SK-N-SH (cell line): ENCODE measurements at regions not wholly inside any gene's neighbourhood (a gene's known extent, or its start where the extent isn't known, plus 50 kb on each side); places are given as distances from the start of the nearest gene placed in this dataset.

Experiments
- CTCF ChIA-PET: fragments of 300-600, 350-600 bp; formaldehyde crosslinking; extraction: SDS; loops from one replicate; lab custom pipeline; 2021; lab: Yijun Ruan, JAX
- POLR2A ChIA-PET: fragments of 350-600 bp; sonication (Branson Sonifier 250); formaldehyde crosslinking; extraction: SDS; loops from one replicate; lab custom pipeline; 2020; ENCODE audit warnings: antibody characterized with exemption, inconsistent platforms; lab: Yijun Ruan, JAX
- DNase-seq: peaks from one replicate; pipeline ENCODE4 v3.0.0; 2012
- H2AFZ ChIP-seq: fragments of 200-600 bp; sonication (generic); 2 replicates; pipeline ENCODE4 v1.8.1; 2016; ENCODE audit warnings: antibody characterized with exemption, mild to moderate bottlenecking, low read depth
- H3F3A ChIP-seq: fragments of 200-600 bp; sonication (generic); replicated peaks from 2 replicates; pipeline ENCODE3; 2016; ENCODE audit warnings: antibody characterized with exemption, mild to moderate bottlenecking; ENCODE audit not compliant: insufficient read depth
- H3K27ac ChIP-seq, 2 experiments: fragments of 200-500 bp in 1 of 2; fragments of 200-600 bp in 1 of 2; sonication (Bioruptor generic) in 1 of 2; sonication (generic), shearing (Covaris generic) in 1 of 2; 2 replicates each; pipeline versions ENCODE4 v1.5.1 to v1.6.1; 2014 to 2016; ENCODE audit warnings: low read depth in 2 of 2, inconsistent platforms in 1 of 2, low read length in 1 of 2, mild to moderate bottlenecking in 1 of 2, mixed read lengths in 1 of 2
- H3K27me3 ChIP-seq: fragments of 200-600 bp; sonication (generic), shearing (Covaris generic); 2 replicates; pipeline ENCODE4 v1.6.1; 2016; ENCODE audit warnings: mixed run types; ENCODE audit not compliant: insufficient read depth
- H3K36me3 ChIP-seq, 2 experiments: fragments of 200-500 bp in 1 of 2; fragments of 200-600 bp in 1 of 2; sonication (Bioruptor generic) in 1 of 2; sonication (generic) in 1 of 2; replicated peaks in 1 of 2; 2 replicates each; pipeline versions ENCODE3 to v1.5.1; 2014 to 2016; ENCODE audit warnings: low read length in 1 of 2, mild to moderate bottlenecking in 1 of 2; ENCODE audit not compliant: insufficient read depth in 2 of 2, control insufficient read depth in 1 of 2
- H3K4me1 ChIP-seq, 2 experiments: fragments of 200-500 bp in 1 of 2; fragments of 200-600 bp in 1 of 2; sonication (Bioruptor generic) in 1 of 2; sonication (generic), shearing (Covaris generic) in 1 of 2; 2 replicates each; pipeline versions ENCODE4 v1.5.1 to v1.6.1; 2014 to 2016; ENCODE audit warnings: low read depth in 1 of 2, low read length in 1 of 2, mixed run types in 1 of 2; ENCODE audit not compliant: insufficient read depth in 2 of 2, control insufficient read depth in 1 of 2
- H3K4me2 ChIP-seq: fragments of 200-600 bp; sonication (generic), shearing (Covaris generic); 2 replicates; pipeline ENCODE4 v1.6.1; 2017; ENCODE audit warnings: mixed run types
- H3K4me3 ChIP-seq, 2 experiments: fragments of 200-500 bp in 1 of 2; fragments of 200-600 bp in 1 of 2; sonication (Bioruptor generic) in 1 of 2; sonication (generic), shearing (Covaris generic) in 1 of 2; 2 replicates each; pipeline versions ENCODE4 v1.5.1 to v1.8.1; 2014 to 2016; ENCODE audit warnings: low read depth in 2 of 2, inconsistent platforms in 1 of 2, low read length in 1 of 2, mild to moderate bottlenecking in 1 of 2, mixed read lengths in 1 of 2, moderate library complexity in 1 of 2
- H3K79me2 ChIP-seq: fragments of 200-600 bp; sonication (generic); 2 replicates; pipeline ENCODE4 v1.8.1; 2017; ENCODE audit warnings: mild to moderate bottlenecking; ENCODE audit not compliant: insufficient read depth
- H3K9ac ChIP-seq: fragments of 200-600 bp; sonication (generic); 2 replicates; pipeline ENCODE4 v1.6.1; 2017; ENCODE audit warnings: mixed run types
- H3K9me2 ChIP-seq: fragments of 200-600 bp; sonication (generic); 2 replicates; pipeline ENCODE4 v1.6.1; 2017; ENCODE audit warnings: mixed run types
- H3K9me3 ChIP-seq: fragments of 200-600 bp; sonication (generic); 2 replicates; pipeline ENCODE4 v1.6.1; 2017; ENCODE audit warnings: mixed run types, mild to moderate bottlenecking, moderate library complexity
- H4K20me1 ChIP-seq: fragments of 200-600 bp; sonication (generic); 2 replicates; pipeline ENCODE4 v1.6.1; 2017; ENCODE audit warnings: mild to moderate bottlenecking, mixed run types; ENCODE audit not compliant: insufficient read depth
- CHD2 ChIP-seq: fragments of 150-350 bp; IDR thresholded peaks from 2 replicates; pipeline ENCODE4 v1.6.1; 2018; ENCODE audit warnings: low read length; ENCODE audit not compliant: partially characterized antibody
- EP300 ChIP-seq, 2 experiments: IDR thresholded peaks; 2 replicates each; pipeline versions ENCODE4 v1.4.0 to v1.6.1; 2012; ENCODE audit warnings: borderline replicate concordance in 1 of 2, low read depth in 1 of 2, low read length in 1 of 2
- FOSL2 ChIP-seq: IDR thresholded peaks from 2 replicates; pipeline ENCODE4 v1.4.0; 2012; ENCODE audit warnings: low read depth, mild to moderate bottlenecking, moderate library complexity, borderline replicate concordance
- FOXM1 ChIP-seq: IDR thresholded peaks from 2 replicates; pipeline ENCODE4 v1.4.0; 2012; ENCODE audit warnings: low read depth, mild to moderate bottlenecking
- GABPA ChIP-seq: IDR thresholded peaks from 2 replicates; pipeline ENCODE4 v1.4.0; 2012; ENCODE audit warnings: low read depth, mild to moderate bottlenecking
- JUND ChIP-seq: IDR thresholded peaks from 2 replicates; pipeline ENCODE4 v1.4.0; 2012
- MAX ChIP-seq: IDR thresholded peaks from 2 replicates; pipeline ENCODE4 v1.4.0; 2012; ENCODE audit warnings: low read depth
- MEF2A ChIP-seq: IDR thresholded peaks from 2 replicates; pipeline ENCODE4 v1.4.0; 2012; ENCODE audit warnings: low read depth, borderline replicate concordance
- NFIC ChIP-seq: IDR thresholded peaks from 2 replicates; pipeline ENCODE4 v1.4.0; 2012; ENCODE audit warnings: borderline replicate concordance
- NRF1 ChIP-seq: IDR thresholded peaks from 2 replicates; pipeline ENCODE4 v1.6.1; 2012; ENCODE audit warnings: low read depth, mild to moderate bottlenecking, low read length
- PBX3 ChIP-seq: IDR thresholded peaks from 2 replicates; pipeline ENCODE4; 2012
- POLR2AphosphoS5 ChIP-seq: IDR thresholded peaks from 2 replicates; pipeline ENCODE4 v1.6.1; 2012; ENCODE audit warnings: low read depth, low read length
- RAD21 ChIP-seq: IDR thresholded peaks from 2 replicates; pipeline ENCODE4 v1.6.1; 2012; ENCODE audit warnings: mild to moderate bottlenecking, low read length
- RCOR1 ChIP-seq: fragments of 150-350 bp; IDR thresholded peaks from 2 replicates; pipeline ENCODE4 v1.6.1; 2017; ENCODE audit warnings: antibody characterized with exemption, low read length
- REST ChIP-seq: IDR thresholded peaks from 2 replicates; pipeline ENCODE4 v1.6.1; 2012; ENCODE audit warnings: mild to moderate bottlenecking, low read depth, low read length, moderate library complexity
- RFX5 ChIP-seq: IDR thresholded peaks from 2 replicates; pipeline ENCODE4 v1.6.1; 2012; ENCODE audit warnings: mild to moderate bottlenecking, improper control_type of control experiment, low read length
- SIN3A ChIP-seq: IDR thresholded peaks from 2 replicates; pipeline ENCODE4 v1.6.1; 2012; ENCODE audit warnings: low read depth, mild to moderate bottlenecking, low read length, moderate library complexity, borderline replicate concordance
- TCF12 ChIP-seq: IDR thresholded peaks from 2 replicates; pipeline ENCODE4 v1.4.0; 2012
- USF1 ChIP-seq: IDR thresholded peaks from 2 replicates; pipeline ENCODE4 v1.4.0; 2012; ENCODE audit warnings: low read depth, borderline replicate concordance
- YY1 ChIP-seq: IDR thresholded peaks from 2 replicates; pipeline ENCODE4 v1.4.0; 2012; ENCODE audit warnings: low read depth, mild to moderate bottlenecking
- WGBS: methylation state at CpG from one replicate; pipeline ENCODE4 v1.1.6; 2017; ENCODE audit warnings: low lambda C conversion rate; 5-methylcytosine and 5-hydroxymethylcytosine counted together

- no peaks in the 10 kb centered on the region for H3K27me3 ChIP-seq
- CTCF ChIA-PET, result no interaction called here
- H3K9ac ChIP-seq, result no peak overlapping the region
- no peaks in the 10 kb centered on the region for H3K36me3 ChIP-seq
- DNase-seq, result no peak
- no peaks in the 10 kb centered on the region for H3K9me2 ChIP-seq
- H3K27ac ChIP-seq, result no peak overlapping the region
- no peak overlapping the region for H3K4me3 ChIP-seq
- H3K79me2 ChIP-seq, result no peaks in the 10 kb centered on the region
- H4K20me1 ChIP-seq, result no peaks in the 10 kb centered on the region
- no peak overlapping the region for H3K4me2 ChIP-seq
- WGBS, result 20% methylated on average over 2 of the region's 2 CpGs
- no peaks in the 10 kb centered on the region for H3F3A ChIP-seq
- no peaks in the 10 kb centered on the region for H3K9me3 ChIP-seq
- TF ChIP-seq JUND, result no peak
- no peak for TF ChIP-seq RCOR1
- TF ChIP-seq RAD21, result no peak
- TF ChIP-seq GABPA, result no peak
- TF ChIP-seq NFIC, result no peak
- TF ChIP-seq MAX, result no peak
- TF ChIP-seq SIN3A, result no peak
- TF ChIP-seq USF1, result no peak
- TF ChIP-seq FOSL2, result no peak
- TF ChIP-seq RFX5, result no peak
- TF ChIP-seq FOXM1, result no peak
- TF ChIP-seq POLR2AphosphoS5, result no peak
- TF ChIP-seq PBX3, result no peak
- TF ChIP-seq REST, result no peak
- TF ChIP-seq EP300 (IDR thresholded peaks at IDR 0.05; ENCODE audit: borderline replicate concordance in 1 of 2, low read depth in 1 of 2, low read length in 1 of 2), result no peak
- TF ChIP-seq YY1, result no peak
- TF ChIP-seq CHD2, result no peak
- TF ChIP-seq TCF12, result no peak
- TF ChIP-seq MEF2A, result no peak
- no peak for TF ChIP-seq NRF1
- TF ChIP-seq, all 33 proteins: peak for 0
- Histone ChIP-seq H2AFZ (no peak overlapping the region), H3K4me1 (no peaks in the 10 kb centered on the region)
- POLR2A ChIA-PET, result no interaction called here
Observed at GRCh38 chr21:15162921-15163320, 98.1 kb upstream of the NRIP1 start.
